EH (cell line): ENCODE measurements at regions not wholly inside any gene's neighbourhood (a gene's known extent, or its start where the extent isn't known, plus 50 kb on each side); places are given as distances from the start of the nearest gene placed in this dataset.

ENCODE experiments used
- DNase-seq: peaks from one replicate; pipeline ENCODE4 v3.0.0-alpha.2; 2015; ENCODE audit warnings: low read depth

DNA sequence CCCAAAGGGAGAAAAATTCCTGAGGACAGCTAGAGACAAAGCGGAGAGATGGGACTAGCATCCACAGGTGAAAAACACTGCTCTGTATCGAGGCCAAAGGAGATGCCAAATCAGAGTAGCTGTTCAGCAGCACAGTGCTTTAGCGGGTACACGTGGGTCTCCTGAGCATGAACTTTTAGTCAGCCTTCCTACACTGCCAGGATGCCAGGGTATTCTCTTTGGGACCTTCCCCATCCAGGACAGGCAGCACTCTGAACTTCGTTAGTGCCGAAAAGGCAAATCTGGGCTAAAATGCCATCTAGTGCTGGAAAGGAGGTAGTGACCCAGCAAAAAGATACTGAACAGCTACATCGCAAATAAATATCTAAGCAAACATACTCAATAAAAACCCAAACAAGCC is 64.9 kb downstream of the C6orf58 start:
- peak; percentile 46 for DNase-seq
